ENCODE measurements at regions not wholly inside any gene's neighbourhood (a gene's known extent, or its start where the extent isn't known, plus 50 kb on each side); places are given as distances from the start of the nearest gene placed in this dataset.

GRCh38 chr17:77487211-77487629 lies 346.5 kb downstream of the SEC14L1 start:
- Histone ChIP-seq H3K4me3 (ENCODE audit: low read depth in 1 of 5, low read length in 5 of 5) (no peak overlapping the region), H3K9me3 (ENCODE audit: control insufficient read depth in 5 of 5, low read length in 5 of 5) (no peaks in the 10 kb centered on the region), H3K4me1 (ENCODE audit: control insufficient read depth in 5 of 5, insufficient read depth in 5 of 5, low read length in 5 of 5) (peaks cover 0 to 19% (median 15%) of the 10 kb centered on the region in 5 donors), H3K36me3 (ENCODE audit: control insufficient read depth in 5 of 5, insufficient read depth in 5 of 5, low read length in 5 of 5) (peaks cover 0 to 73% (median 52%) of the 10 kb centered on the region in 5 donors), H3K9ac (ENCODE audit: low read length in 5 of 5) (no peak overlapping the region), H3K27ac (ENCODE audit: low read depth, low read length) (no peak overlapping the region), H3K27me3 (ENCODE audit: control insufficient read depth in 5 of 5, insufficient read depth in 4 of 5, low read length in 5 of 5) (no peaks in the 10 kb centered on the region)

GRCh38 chr17:77487677-77488530 lies 347.1 kb downstream of the SEC14L1 start:
- H3K4me1 ChIP-seq (ENCODE audit: control insufficient read depth in 5 of 5, insufficient read depth in 5 of 5, low read length in 5 of 5) = peaks cover 0 to 19% (median 15%) of the 10 kb centered on the region in 5 donors
- no peaks in the 10 kb centered on the region for H3K27me3 ChIP-seq (ENCODE audit: control insufficient read depth in 5 of 5, insufficient read depth in 4 of 5, low read length in 5 of 5)
- H3K36me3 ChIP-seq (ENCODE audit: control insufficient read depth in 5 of 5, insufficient read depth in 5 of 5, low read length in 5 of 5) = peaks cover 0 to 73% (median 52%) of the 10 kb centered on the region in 5 donors
- no peaks in the 10 kb centered on the region for H3K9me3 ChIP-seq (ENCODE audit: control insufficient read depth in 5 of 5, low read length in 5 of 5)
- H3K9ac ChIP-seq (ENCODE audit: low read length in 5 of 5) = no peak overlapping the region
- no peak overlapping the region for H3K4me3 ChIP-seq (ENCODE audit: low read depth in 1 of 5, low read length in 5 of 5)
- no peak overlapping the region for H3K27ac ChIP-seq (ENCODE audit: low read depth, low read length)

GRCh38 chr17:77488531-77489238 lies 347.9 kb downstream of the SEC14L1 start:
- peaks cover 0 to 22% (median 19%) of the 10 kb centered on the region in 5 donors for H3K4me1 ChIP-seq (ENCODE audit: control insufficient read depth in 5 of 5, insufficient read depth in 5 of 5, low read length in 5 of 5)
- no peak overlapping the region for H3K4me3 ChIP-seq (ENCODE audit: low read depth in 1 of 5, low read length in 5 of 5)
- H3K36me3 ChIP-seq (ENCODE audit: control insufficient read depth in 5 of 5, insufficient read depth in 5 of 5, low read length in 5 of 5) = peaks cover 0 to 73% (median 51%) of the 10 kb centered on the region in 5 donors
- no peaks in the 10 kb centered on the region for H3K9me3 ChIP-seq (ENCODE audit: control insufficient read depth in 5 of 5, low read length in 5 of 5)
- H3K27ac ChIP-seq (ENCODE audit: low read depth, low read length) = no peak overlapping the region
- H3K9ac ChIP-seq (ENCODE audit: low read length in 5 of 5) = no peak overlapping the region
- H3K27me3 ChIP-seq (ENCODE audit: control insufficient read depth in 5 of 5, insufficient read depth in 4 of 5, low read length in 5 of 5) = no peaks in the 10 kb centered on the region

DNA sequence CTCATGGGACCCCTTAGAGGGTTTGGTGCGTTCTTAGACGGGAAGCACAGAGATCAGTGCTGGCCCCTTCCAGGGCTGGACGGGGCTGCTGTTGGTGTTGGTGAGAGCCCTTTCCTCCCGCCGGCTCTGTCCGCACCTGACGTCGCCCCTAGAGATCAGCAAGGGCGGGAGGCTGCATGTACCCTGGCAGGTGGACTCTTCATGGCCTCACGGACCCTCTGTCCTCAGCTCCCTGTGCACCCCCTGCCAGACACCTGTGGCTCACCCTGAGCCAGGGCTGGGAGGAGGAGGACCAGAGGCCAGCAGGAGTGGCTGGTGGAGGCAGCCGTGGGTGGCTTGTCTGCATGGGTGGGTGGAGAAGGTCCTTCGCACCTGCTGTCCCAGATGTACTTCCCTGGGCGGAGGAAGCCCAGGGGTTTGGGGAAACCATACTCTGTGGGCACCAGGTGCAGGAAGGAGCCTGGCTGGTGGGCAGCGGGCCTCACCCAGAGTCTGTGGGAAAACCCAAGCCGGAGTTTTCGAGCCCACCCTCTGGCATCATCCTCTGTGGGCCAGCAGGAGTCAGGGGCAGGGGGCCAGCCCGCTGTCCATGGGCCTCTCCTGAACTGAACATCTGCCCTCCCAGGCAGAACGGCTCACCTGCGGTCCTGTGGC lies 348.6 kb downstream of the SEC14L1 start:
- H3K36me3 ChIP-seq (ENCODE audit: control insufficient read depth in 5 of 5, insufficient read depth in 5 of 5, low read length in 5 of 5) = peaks cover 0 to 74% (median 55%) of the 10 kb centered on the region in 5 donors
- H3K9me3 ChIP-seq (ENCODE audit: control insufficient read depth in 5 of 5, low read length in 5 of 5) = no peaks in the 10 kb centered on the region
- no peaks in the 10 kb centered on the region for H3K27me3 ChIP-seq (ENCODE audit: control insufficient read depth in 5 of 5, insufficient read depth in 4 of 5, low read length in 5 of 5)
- peaks cover 0 to 27% (median 19%) of the 10 kb centered on the region in 5 donors for H3K4me1 ChIP-seq (ENCODE audit: control insufficient read depth in 5 of 5, insufficient read depth in 5 of 5, low read length in 5 of 5)
- H3K9ac ChIP-seq (ENCODE audit: low read length in 5 of 5) = no peak overlapping the region
- H3K27ac ChIP-seq (ENCODE audit: low read depth, low read length) = no peak overlapping the region
- H3K4me3 ChIP-seq (ENCODE audit: low read depth in 1 of 5, low read length in 5 of 5) = no peak overlapping the region

DNA sequence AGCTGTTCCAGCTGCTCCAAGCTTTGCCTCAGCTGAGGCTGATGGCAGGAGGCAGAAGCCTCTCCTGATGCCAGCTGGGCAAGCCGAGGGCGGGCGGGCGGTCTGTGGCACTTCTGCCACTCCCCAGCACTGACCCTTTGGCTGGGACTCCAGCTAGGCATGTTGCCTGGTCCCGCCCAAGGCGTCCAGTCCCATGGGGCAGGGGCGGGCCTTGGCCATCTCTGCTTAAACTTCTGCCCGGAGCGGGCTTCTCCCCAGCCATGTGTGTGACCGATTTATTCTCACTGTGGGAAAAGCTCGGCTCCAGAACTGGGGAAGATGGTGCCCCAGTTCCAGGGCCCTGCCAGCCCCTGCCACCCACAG lies 349.1 kb downstream of the SEC14L1 start:
- H3K27ac ChIP-seq (ENCODE audit: low read depth, low read length) = no peak overlapping the region
- H3K9me3 ChIP-seq (ENCODE audit: control insufficient read depth in 5 of 5, low read length in 5 of 5) = no peaks in the 10 kb centered on the region
- no peaks in the 10 kb centered on the region for H3K27me3 ChIP-seq (ENCODE audit: control insufficient read depth in 5 of 5, insufficient read depth in 4 of 5, low read length in 5 of 5)
- H3K9ac ChIP-seq (ENCODE audit: low read length in 5 of 5) = no peak overlapping the region
- peaks cover 0 to 78% (median 60%) of the 10 kb centered on the region in 5 donors for H3K36me3 ChIP-seq (ENCODE audit: control insufficient read depth in 5 of 5, insufficient read depth in 5 of 5, low read length in 5 of 5)
- H3K4me3 ChIP-seq (ENCODE audit: low read depth in 1 of 5, low read length in 5 of 5) = no peak overlapping the region
- peaks cover 0 to 32% (median 23%) of the 10 kb centered on the region in 5 donors for H3K4me1 ChIP-seq (ENCODE audit: control insufficient read depth in 5 of 5, insufficient read depth in 5 of 5, low read length in 5 of 5)

GRCh38 chr17:77490361-77491183 lies 349.8 kb downstream of the SEC14L1 start:
- no peaks in the 10 kb centered on the region for H3K27me3 ChIP-seq (ENCODE audit: control insufficient read depth in 5 of 5, insufficient read depth in 4 of 5, low read length in 5 of 5)
- peaks cover 0 to 80% (median 60%) of the 10 kb centered on the region in 5 donors for H3K36me3 ChIP-seq (ENCODE audit: control insufficient read depth in 5 of 5, insufficient read depth in 5 of 5, low read length in 5 of 5)
- H3K9me3 ChIP-seq (ENCODE audit: control insufficient read depth in 5 of 5, low read length in 5 of 5) = no peaks in the 10 kb centered on the region
- no peak overlapping the region for H3K27ac ChIP-seq (ENCODE audit: low read depth, low read length)
- H3K4me3 ChIP-seq (ENCODE audit: low read depth in 1 of 5, low read length in 5 of 5) = no peak overlapping the region
- no peak overlapping the region for H3K9ac ChIP-seq (ENCODE audit: low read length in 5 of 5)
- H3K4me1 ChIP-seq (ENCODE audit: control insufficient read depth in 5 of 5, insufficient read depth in 5 of 5, low read length in 5 of 5) = peaks cover 0 to 33% (median 24%) of the 10 kb centered on the region in 5 donors

- Histone ChIP-seq H3K27ac (ENCODE audit: low read depth, low read length) (no peak overlapping the region), H3K4me3 (ENCODE audit: low read depth in 1 of 5, low read length in 5 of 5) (no peak overlapping the region), H3K9me3 (ENCODE audit: control insufficient read depth in 5 of 5, low read length in 5 of 5) (no peaks in the 10 kb centered on the region), H3K9ac (ENCODE audit: low read length in 5 of 5) (no peak overlapping the region), H3K4me1 (ENCODE audit: control insufficient read depth in 5 of 5, insufficient read depth in 5 of 5, low read length in 5 of 5) (peaks cover 0 to 33% (median 24%) of the 10 kb centered on the region in 5 donors), H3K27me3 (ENCODE audit: control insufficient read depth in 5 of 5, insufficient read depth in 4 of 5, low read length in 5 of 5) (no peaks in the 10 kb centered on the region), H3K36me3 (ENCODE audit: control insufficient read depth in 5 of 5, insufficient read depth in 5 of 5, low read length in 5 of 5) (peaks cover 0 to 87% (median 67%) of the 10 kb centered on the region in 5 donors)
Measured at GRCh38 chr17:77491921-77492445, 351.2 kb downstream of the SEC14L1 start.

DNA sequence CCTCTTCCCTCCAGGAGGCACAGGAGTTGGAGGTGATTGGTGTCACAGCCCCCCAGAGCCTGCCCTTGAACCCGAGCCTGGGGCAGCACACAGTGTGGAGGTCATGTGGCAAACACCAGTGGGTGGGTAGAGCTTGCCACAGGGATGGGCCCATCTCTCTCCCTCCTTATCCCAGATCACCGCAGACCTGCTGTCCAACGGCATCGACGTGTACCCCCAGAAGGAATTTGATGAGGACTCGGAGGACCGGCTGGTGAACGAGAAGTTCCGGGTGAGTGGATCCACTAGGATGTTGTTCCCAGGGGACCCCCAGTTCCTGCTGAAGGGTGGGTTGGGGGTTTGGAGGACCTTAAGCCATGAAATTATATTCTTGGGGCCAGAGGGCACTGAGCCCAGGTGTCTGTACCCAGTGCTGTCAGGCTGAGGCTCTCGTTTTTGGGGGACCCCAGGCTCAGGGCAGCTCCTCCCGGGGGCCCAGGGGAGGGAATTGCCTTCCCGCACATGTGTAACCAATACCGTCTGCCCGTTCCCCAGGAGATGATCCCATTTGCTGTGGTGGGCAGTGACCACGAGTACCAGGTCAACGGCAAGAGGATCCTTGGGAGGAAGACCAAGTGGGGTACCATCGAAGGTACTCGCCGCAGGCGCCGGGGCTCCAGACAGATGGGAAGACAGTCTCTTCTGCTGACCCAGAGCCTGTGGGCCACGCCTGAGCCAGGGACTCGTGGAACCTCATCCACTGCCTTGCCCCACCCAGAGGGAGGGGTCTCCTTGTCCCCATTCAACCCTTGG lies 351.9 kb downstream of the SEC14L1 start:
- Histone ChIP-seq H3K9ac (ENCODE audit: low read length in 5 of 5) (no peak overlapping the region), H3K27me3 (ENCODE audit: control insufficient read depth in 5 of 5, insufficient read depth in 4 of 5, low read length in 5 of 5) (no peaks in the 10 kb centered on the region), H3K9me3 (ENCODE audit: control insufficient read depth in 5 of 5, low read length in 5 of 5) (no peaks in the 10 kb centered on the region), H3K27ac (ENCODE audit: low read depth, low read length) (no peak overlapping the region), H3K4me1 (ENCODE audit: control insufficient read depth in 5 of 5, insufficient read depth in 5 of 5, low read length in 5 of 5) (peaks cover 0 to 33% (median 24%) of the 10 kb centered on the region in 5 donors), H3K36me3 (ENCODE audit: control insufficient read depth in 5 of 5, insufficient read depth in 5 of 5, low read length in 5 of 5) (peaks cover 0 to 87% (median 69%) of the 10 kb centered on the region in 5 donors), H3K4me3 (ENCODE audit: low read depth in 1 of 5, low read length in 5 of 5) (no peak overlapping the region)
